ENCODE measurements at regions not wholly inside any gene's neighbourhood (a gene's known extent, or its start where the extent isn't known, plus 50 kb on each side); places are given as distances from the start of the nearest gene placed in this dataset.

GRCh38 chrX:137707348-137707747, 141.4 kb downstream of the ZIC3 start:
- TF ChIP-seq BRCA1 (CRISPR knock-in tag; IDR thresholded peaks at IDR 0.05) (no peak), DNMT3B (CRISPR knock-in tag; conservative IDR thresholded peaks at IDR 0.05) (no peak), SIN3A (IDR thresholded peaks at IDR 0.05; ENCODE audit: borderline replicate concordance, low read depth, low read length) (no peak), ZNF543 (CRISPR knock-in tag; IDR thresholded peaks at IDR 0.05) (no peak), ZNF572 (CRISPR knock-in tag; IDR thresholded peaks at IDR 0.05) (no peak)
- TF ChIP-seq, protein P1, sequence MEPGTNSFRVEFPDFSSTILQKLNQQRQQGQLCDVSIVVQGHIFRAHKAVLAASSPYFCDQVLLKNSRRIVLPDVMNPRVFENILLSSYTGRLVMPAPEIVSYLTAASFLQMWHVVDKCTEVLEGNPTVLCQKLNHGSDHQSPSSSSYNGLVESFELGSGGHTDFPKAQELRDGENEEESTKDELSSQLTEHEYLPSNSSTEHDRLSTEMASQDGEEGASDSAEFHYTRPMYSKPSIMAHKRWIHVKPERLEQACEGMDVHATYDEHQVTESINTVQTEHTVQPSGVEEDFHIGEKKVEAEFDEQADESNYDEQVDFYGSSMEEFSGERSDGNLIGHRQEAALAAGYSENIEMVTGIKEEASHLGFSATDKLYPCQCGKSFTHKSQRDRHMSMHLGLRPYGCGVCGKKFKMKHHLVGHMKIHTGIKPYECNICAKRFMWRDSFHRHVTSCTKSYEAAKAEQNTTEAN (CRISPR knock-in tag; conservative IDR thresholded peaks at IDR 0.05), result no peak
